ENCODE measurements at regions not wholly inside any gene's neighbourhood (a gene's known extent, or its start where the extent isn't known, plus 50 kb on each side); places are given as distances from the start of the nearest gene placed in this dataset.

GRCh38 chr3:170778240-170779217, 91.5 kb downstream of the RPL22L1 start:
- Histone ChIP-seq H3K4me1 (ENCODE audit: control insufficient read depth, extremely low read depth, insufficient read depth, low read length) (no peaks in the 10 kb centered on the region), H3K4me2 (ENCODE audit: extremely low read depth, insufficient read depth, low read length) (no peak overlapping the region), H3K27ac (ENCODE audit: insufficient read depth, low read length) (no peak overlapping the region), H3K4me3 (replicated peaks in 1 of 4; ENCODE audit: control extremely low read depth in 1 of 4, insufficient read depth in 1 of 4, low read depth in 3 of 4, low read length in 4 of 4) (no peak overlapping the region), H3K9ac (ENCODE audit: insufficient read depth, low read length) (no peak overlapping the region), H4K20me1 (ENCODE audit: control insufficient read depth, extremely low read depth, insufficient read depth, low read length) (no peaks in the 10 kb centered on the region), H3K36me3 (ENCODE audit: control insufficient read depth, insufficient read depth, low read length) (no peaks in the 10 kb centered on the region), H3K27me3 (ENCODE audit: control insufficient read depth, insufficient read depth, low read length) (no peaks in the 10 kb centered on the region), H3K79me2 (ENCODE audit: control insufficient read depth, insufficient read depth, low read length) (no peaks in the 10 kb centered on the region), H2AFZ (ENCODE audit: low read length) (no peak overlapping the region), H3K9me3 (ENCODE audit: control insufficient read depth, insufficient read depth, low read depth, low read length) (no peaks in the 10 kb centered on the region)
- no peak for TF ChIP-seq EZH2 (IDR thresholded peaks at IDR 0.05; ENCODE audit: low read length, missing control alignments)
- no peak for TF ChIP-seq CTCF (conservative IDR thresholded peaks at IDR 0.05 in 1 of 2, IDR thresholded peaks at IDR 0.05 in 1 of 2; ENCODE audit: low read depth in 1 of 2, low read length in 2 of 2)
- no peak for DNase-seq (ENCODE audit: low read depth in 2 of 2)

GRCh38 chr3:170777564-170777926, 92.5 kb downstream of the RPL22L1 start:
- TF ChIP-seq CTCF (conservative IDR thresholded peaks at IDR 0.05 in 1 of 2, IDR thresholded peaks at IDR 0.05 in 1 of 2; ENCODE audit: low read depth in 1 of 2, low read length in 2 of 2) (no peak), EZH2 (IDR thresholded peaks at IDR 0.05; ENCODE audit: low read length, missing control alignments) (no peak)
- H3K9ac ChIP-seq (ENCODE audit: insufficient read depth, low read length), result no peak overlapping the region
- H3K4me3 ChIP-seq (replicated peaks in 1 of 4; ENCODE audit: control extremely low read depth in 1 of 4, insufficient read depth in 1 of 4, low read depth in 3 of 4, low read length in 4 of 4), result no peak overlapping the region
- no peaks in the 10 kb centered on the region for H3K4me1 ChIP-seq (ENCODE audit: control insufficient read depth, extremely low read depth, insufficient read depth, low read length)
- no peaks in the 10 kb centered on the region for H3K79me2 ChIP-seq (ENCODE audit: control insufficient read depth, insufficient read depth, low read length)
- H3K27ac ChIP-seq (ENCODE audit: insufficient read depth, low read length), result no peak overlapping the region
- no peak overlapping the region for H3K4me2 ChIP-seq (ENCODE audit: extremely low read depth, insufficient read depth, low read length)
- DNase-seq (ENCODE audit: low read depth in 2 of 2), result no peak
- no peaks in the 10 kb centered on the region for H3K9me3 ChIP-seq (ENCODE audit: control insufficient read depth, insufficient read depth, low read depth, low read length)
- no peaks in the 10 kb centered on the region for H4K20me1 ChIP-seq (ENCODE audit: control insufficient read depth, extremely low read depth, insufficient read depth, low read length)
- H3K27me3 ChIP-seq (ENCODE audit: control insufficient read depth, insufficient read depth, low read length), result no peaks in the 10 kb centered on the region
- no peak overlapping the region for H2AFZ ChIP-seq (ENCODE audit: low read length)
- no peaks in the 10 kb centered on the region for H3K36me3 ChIP-seq (ENCODE audit: control insufficient read depth, insufficient read depth, low read length)

GRCh38 chr3:170776887-170777563, 93.0 kb downstream of the RPL22L1 start:
- Histone ChIP-seq H3K27ac (ENCODE audit: insufficient read depth, low read length) (no peak overlapping the region), H2AFZ (ENCODE audit: low read length) (no peak overlapping the region), H4K20me1 (ENCODE audit: control insufficient read depth, extremely low read depth, insufficient read depth, low read length) (no peaks in the 10 kb centered on the region), H3K4me2 (ENCODE audit: extremely low read depth, insufficient read depth, low read length) (no peak overlapping the region), H3K36me3 (ENCODE audit: control insufficient read depth, insufficient read depth, low read length) (no peaks in the 10 kb centered on the region), H3K4me1 (ENCODE audit: control insufficient read depth, extremely low read depth, insufficient read depth, low read length) (no peaks in the 10 kb centered on the region), H3K9ac (ENCODE audit: insufficient read depth, low read length) (no peak overlapping the region), H3K4me3 (replicated peaks in 1 of 4; ENCODE audit: control extremely low read depth in 1 of 4, insufficient read depth in 1 of 4, low read depth in 3 of 4, low read length in 4 of 4) (no peak overlapping the region), H3K9me3 (ENCODE audit: control insufficient read depth, insufficient read depth, low read depth, low read length) (no peaks in the 10 kb centered on the region), H3K79me2 (ENCODE audit: control insufficient read depth, insufficient read depth, low read length) (no peaks in the 10 kb centered on the region), H3K27me3 (ENCODE audit: control insufficient read depth, insufficient read depth, low read length) (no peaks in the 10 kb centered on the region)
- no peak for DNase-seq (ENCODE audit: low read depth in 2 of 2)
- TF ChIP-seq EZH2 (IDR thresholded peaks at IDR 0.05; ENCODE audit: low read length, missing control alignments) (no peak), CTCF (conservative IDR thresholded peaks at IDR 0.05 in 1 of 2, IDR thresholded peaks at IDR 0.05 in 1 of 2; ENCODE audit: low read depth in 1 of 2, low read length in 2 of 2) (no peak)
